ENCODE measurements at regions not wholly inside any gene's neighbourhood (a gene's known extent, or its start where the extent isn't known, plus 50 kb on each side); places are given as distances from the start of the nearest gene placed in this dataset.
"Not testable (repeated sequence)": the region's sequence is repeated elsewhere in the genome, so short reads cannot be mapped to it uniquely, and the experiment has no call there.

DNA sequence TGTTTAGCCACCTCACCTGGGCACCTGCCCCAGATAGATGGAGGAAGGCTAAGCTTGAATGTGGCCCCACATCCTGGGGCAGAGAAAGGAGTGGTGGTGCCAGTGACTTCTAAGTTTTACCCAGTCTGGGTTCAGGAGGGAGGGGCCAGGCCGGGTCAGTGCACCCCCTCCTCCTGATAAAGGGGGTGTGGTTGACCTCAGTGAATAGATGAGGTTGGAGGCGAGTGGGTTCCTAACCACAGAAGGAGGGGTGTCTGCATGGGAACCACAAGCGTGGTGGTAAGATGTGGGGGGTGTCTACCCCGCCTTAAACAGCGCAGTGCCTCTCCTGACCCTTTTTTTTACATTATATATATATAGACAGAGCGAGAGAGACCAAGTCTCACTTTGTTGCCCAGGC is 105.3 kb upstream of the KCTD7 start:
- TF ChIP-seq EZH2 (IDR thresholded peaks at IDR 0.05; ENCODE audit: low read depth), result no peak
- TF ChIP-seq, protein P1, sequence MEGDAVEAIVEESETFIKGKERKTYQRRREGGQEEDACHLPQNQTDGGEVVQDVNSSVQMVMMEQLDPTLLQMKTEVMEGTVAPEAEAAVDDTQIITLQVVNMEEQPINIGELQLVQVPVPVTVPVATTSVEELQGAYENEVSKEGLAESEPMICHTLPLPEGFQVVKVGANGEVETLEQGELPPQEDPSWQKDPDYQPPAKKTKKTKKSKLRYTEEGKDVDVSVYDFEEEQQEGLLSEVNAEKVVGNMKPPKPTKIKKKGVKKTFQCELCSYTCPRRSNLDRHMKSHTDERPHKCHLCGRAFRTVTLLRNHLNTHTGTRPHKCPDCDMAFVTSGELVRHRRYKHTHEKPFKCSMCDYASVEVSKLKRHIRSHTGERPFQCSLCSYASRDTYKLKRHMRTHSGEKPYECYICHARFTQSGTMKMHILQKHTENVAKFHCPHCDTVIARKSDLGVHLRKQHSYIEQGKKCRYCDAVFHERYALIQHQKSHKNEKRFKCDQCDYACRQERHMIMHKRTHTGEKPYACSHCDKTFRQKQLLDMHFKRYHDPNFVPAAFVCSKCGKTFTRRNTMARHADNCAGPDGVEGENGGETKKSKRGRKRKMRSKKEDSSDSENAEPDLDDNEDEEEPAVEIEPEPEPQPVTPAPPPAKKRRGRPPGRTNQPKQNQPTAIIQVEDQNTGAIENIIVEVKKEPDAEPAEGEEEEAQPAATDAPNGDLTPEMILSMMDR (conservative IDR thresholded peaks at IDR 0.05), result no peak
- ChIA-PET CTCF (no interaction called here), POLR2A (ENCODE audit: unreplicated experiment) (no interaction called here)
- Histone ChIP-seq H3K36me3 (ENCODE audit: low read depth) (no peaks in the 10 kb centered on the region), H3K27ac (no peak overlapping the region), H3K9me3 (ENCODE audit: insufficient read depth, low read depth) (no peaks in the 10 kb centered on the region), H4K20me1 (ENCODE audit: insufficient read depth) (no peaks in the 10 kb centered on the region), H3K27me3 (ENCODE audit: insufficient read depth, low read depth) (no peaks in the 10 kb centered on the region), H3F3A (ENCODE audit: insufficient read depth, low read depth) (no peaks in the 10 kb centered on the region; the same call in 1 of the 2 replicates), H2AFZ (no peak overlapping the region), H3K79me2 (ENCODE audit: low read depth) (no peaks in the 10 kb centered on the region), H3K9me2 (ENCODE audit: insufficient read depth) (no peaks in the 10 kb centered on the region), H3K4me3 (no peak overlapping the region), H3K4me1 (replicated peaks; ENCODE audit: insufficient read depth) (no peaks in the 10 kb centered on the region), H3K4me2 (no peak overlapping the region)
- intact Hi-C loops (cut with micrococcal nuclease; ENCODE audit: unreplicated experiment), result no loop called here
- BruUV-seq (replicated peaks), result no TSS peak
- DNase-seq, result no peak

DNA sequence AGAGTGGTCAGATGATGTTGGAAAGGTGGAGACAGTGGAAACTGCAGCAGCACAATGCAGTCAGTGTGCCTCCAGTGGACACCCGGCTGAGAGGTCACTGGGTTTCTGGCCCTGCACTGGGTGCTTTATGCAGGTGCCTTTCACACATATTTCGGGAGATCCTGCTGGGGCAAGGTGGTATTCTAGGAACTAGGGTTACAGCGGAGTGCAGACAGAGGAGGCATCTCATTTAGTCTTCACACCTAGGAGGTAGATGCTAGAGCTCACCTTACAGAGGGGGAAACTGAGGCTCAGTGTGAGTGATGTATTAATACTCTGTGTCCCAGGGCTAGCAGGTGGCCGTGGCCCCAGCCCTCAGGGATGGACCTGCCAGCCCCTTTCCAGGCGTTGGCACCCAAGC is 103.9 kb upstream of the KCTD7 start:
- Histone ChIP-seq H3K4me2 (no peak overlapping the region), H3K36me3 (ENCODE audit: low read depth) (no peaks in the 10 kb centered on the region), H3K9me3 (ENCODE audit: insufficient read depth, low read depth) (no peaks in the 10 kb centered on the region), H4K20me1 (ENCODE audit: insufficient read depth) (no peaks in the 10 kb centered on the region), H3K4me3 (no peak overlapping the region), H3K79me2 (ENCODE audit: low read depth) (no peaks in the 10 kb centered on the region), H3K27ac (no peak overlapping the region), H2AFZ (no peak overlapping the region), H3K4me1 (replicated peaks; ENCODE audit: insufficient read depth) (no peaks in the 10 kb centered on the region), H3K9me2 (ENCODE audit: insufficient read depth) (no peaks in the 10 kb centered on the region), H3F3A (ENCODE audit: insufficient read depth, low read depth) (no peaks in the 10 kb centered on the region; the same call in 1 of the 2 replicates), H3K27me3 (ENCODE audit: insufficient read depth, low read depth) (no peaks in the 10 kb centered on the region)
- POLR2A ChIA-PET (ENCODE audit: unreplicated experiment), result no interaction called here
- BruUV-seq (replicated peaks), result no TSS peak
- intact Hi-C loops (cut with micrococcal nuclease; ENCODE audit: unreplicated experiment), result no loop called here
- TF ChIP-seq EZH2 (IDR thresholded peaks at IDR 0.05; ENCODE audit: low read depth), result no peak
- TF ChIP-seq, protein P1 (conservative IDR thresholded peaks at IDR 0.05), result no peak
- DNase-seq, result no peak
- CTCF ChIA-PET, result no interaction called here

DNA sequence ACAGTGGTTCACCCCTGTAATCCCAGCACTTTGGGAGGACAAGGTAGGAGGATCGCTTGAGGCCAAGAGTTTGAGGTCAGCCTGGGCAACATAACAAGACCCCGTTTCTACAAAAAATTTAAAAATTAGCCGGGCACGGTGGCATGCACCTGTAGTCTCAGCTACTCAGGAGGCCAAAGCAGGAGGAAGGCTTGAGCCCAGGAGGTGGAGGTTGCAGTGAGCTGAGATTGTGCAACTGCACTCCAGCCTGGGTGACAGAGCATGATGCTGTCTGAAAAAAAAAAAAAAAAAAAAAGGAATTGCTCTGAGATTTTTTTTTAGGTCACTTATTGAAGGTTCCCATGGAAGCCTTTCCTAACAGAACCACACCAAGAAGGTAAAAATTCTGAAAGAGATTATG is 101.9 kb upstream of the KCTD7 start:
- POLR2A ChIA-PET (ENCODE audit: unreplicated experiment); CTCF ChIA-PET; H3K36me3 ChIP-seq (ENCODE audit: low read depth); H3K79me2 ChIP-seq (ENCODE audit: low read depth); H3K4me3 ChIP-seq; H3K9me2 ChIP-seq (ENCODE audit: insufficient read depth); H3K27ac ChIP-seq; H2AFZ ChIP-seq; H3K9me3 ChIP-seq (ENCODE audit: insufficient read depth, low read depth); BruUV-seq (replicated peaks); H4K20me1 ChIP-seq (ENCODE audit: insufficient read depth); H3K27me3 ChIP-seq (ENCODE audit: insufficient read depth, low read depth); H3K4me2 ChIP-seq; DNase-seq; H3K4me1 ChIP-seq (replicated peaks; ENCODE audit: insufficient read depth); intact Hi-C loops (cut with micrococcal nuclease; ENCODE audit: unreplicated experiment); H3F3A ChIP-seq (ENCODE audit: insufficient read depth, low read depth): not testable (repeated sequence)

DNA sequence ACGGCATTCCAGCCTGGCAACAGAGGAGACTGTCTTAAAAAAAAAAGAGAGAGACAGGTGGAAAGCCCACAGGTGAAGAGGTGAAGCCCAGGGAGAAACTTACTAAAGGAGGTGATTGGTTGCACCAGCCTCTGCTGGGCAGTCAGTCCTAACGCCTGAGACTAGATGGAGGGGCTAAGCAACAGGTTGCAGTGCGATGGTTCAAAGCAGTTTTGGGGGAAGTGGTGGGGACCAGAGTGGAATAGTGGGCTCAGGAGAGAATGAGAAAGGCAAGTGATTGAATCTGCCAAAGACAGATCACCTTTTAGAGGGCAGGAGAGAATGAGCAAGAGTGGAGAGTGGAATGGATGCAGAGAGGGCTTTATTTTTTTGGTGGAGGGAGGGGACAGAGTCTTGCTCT is 100.0 kb upstream of the KCTD7 start:
- no TSS peak for BruUV-seq (replicated peaks)
- ChIA-PET POLR2A (ENCODE audit: unreplicated experiment) (no interaction called here), CTCF (no interaction called here)

More for the DNA sequence above, 100.0 kb upstream of the KCTD7 start:
- Histone ChIP-seq H3K4me1 (replicated peaks; ENCODE audit: insufficient read depth) (no peaks in the 10 kb centered on the region), H4K20me1 (ENCODE audit: insufficient read depth) (no peaks in the 10 kb centered on the region), H3K4me2 (no peak overlapping the region), H3F3A (ENCODE audit: insufficient read depth, low read depth) (no peaks in the 10 kb centered on the region; the same call in 1 of the 2 replicates), H2AFZ (no peak overlapping the region), H3K79me2 (ENCODE audit: low read depth) (no peaks in the 10 kb centered on the region), H3K4me3 (no peak overlapping the region), H3K27ac (no peak overlapping the region), H3K36me3 (ENCODE audit: low read depth) (no peaks in the 10 kb centered on the region), H3K9me2 (ENCODE audit: insufficient read depth) (no peaks in the 10 kb centered on the region), H3K9me3 (ENCODE audit: insufficient read depth, low read depth) (no peaks in the 10 kb centered on the region), H3K27me3 (ENCODE audit: insufficient read depth, low read depth) (no peaks in the 10 kb centered on the region)
- no peak for TF ChIP-seq EZH2 (IDR thresholded peaks at IDR 0.05; ENCODE audit: low read depth)
- TF ChIP-seq, protein P1 (conservative IDR thresholded peaks at IDR 0.05), result no peak
- no peak for DNase-seq
- intact Hi-C loops (cut with micrococcal nuclease; ENCODE audit: unreplicated experiment), result no loop called here
